Epithelial cell of esophagus (primary cell): ENCODE measurements at regions not wholly inside any gene's neighbourhood (a gene's known extent, or its start where the extent isn't known, plus 50 kb on each side); places are given as distances from the start of the nearest gene placed in this dataset.

Experiments used
- DNase-seq: peaks from one replicate; pipeline ENCODE4 v3.0.0; 2010; ENCODE audit warnings: low read depth
- H3K4me3 ChIP-seq: 2 replicates; pipeline ENCODE4 v1.5.1; 2011; ENCODE audit warnings: mild to moderate bottlenecking, low read length, control low read depth
- TF ChIP-seq, protein P1 (sequence below): IDR thresholded peaks from 2 replicates; pipeline ENCODE4 v1.5.1; 2011; ENCODE audit warnings: low read depth, mild to moderate bottlenecking, low read length, control low read depth, inconsistent platforms; ENCODE audit not compliant: insufficient read depth; ENCODE audit errors: missing control alignments

DNA sequence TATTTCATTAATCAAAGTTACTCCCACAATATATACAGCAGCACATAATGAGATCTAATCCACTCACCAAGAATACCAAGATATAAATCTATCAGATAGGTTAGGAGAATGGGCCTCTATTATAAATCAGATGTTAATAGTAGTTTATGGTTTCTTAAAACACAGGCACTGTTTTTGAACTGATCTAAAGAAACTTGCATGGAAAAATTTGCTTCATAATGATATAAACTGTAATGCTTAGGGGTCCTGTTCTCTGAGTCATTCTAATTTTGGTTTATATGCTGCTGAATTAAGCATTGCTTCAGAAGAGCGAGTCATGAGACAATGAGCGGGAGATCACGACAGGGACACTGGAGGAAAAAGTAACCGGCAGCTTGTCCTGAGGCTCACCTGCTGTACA is 113.3 kb upstream of the OTUD4 start:
- TF ChIP-seq, protein P1, sequence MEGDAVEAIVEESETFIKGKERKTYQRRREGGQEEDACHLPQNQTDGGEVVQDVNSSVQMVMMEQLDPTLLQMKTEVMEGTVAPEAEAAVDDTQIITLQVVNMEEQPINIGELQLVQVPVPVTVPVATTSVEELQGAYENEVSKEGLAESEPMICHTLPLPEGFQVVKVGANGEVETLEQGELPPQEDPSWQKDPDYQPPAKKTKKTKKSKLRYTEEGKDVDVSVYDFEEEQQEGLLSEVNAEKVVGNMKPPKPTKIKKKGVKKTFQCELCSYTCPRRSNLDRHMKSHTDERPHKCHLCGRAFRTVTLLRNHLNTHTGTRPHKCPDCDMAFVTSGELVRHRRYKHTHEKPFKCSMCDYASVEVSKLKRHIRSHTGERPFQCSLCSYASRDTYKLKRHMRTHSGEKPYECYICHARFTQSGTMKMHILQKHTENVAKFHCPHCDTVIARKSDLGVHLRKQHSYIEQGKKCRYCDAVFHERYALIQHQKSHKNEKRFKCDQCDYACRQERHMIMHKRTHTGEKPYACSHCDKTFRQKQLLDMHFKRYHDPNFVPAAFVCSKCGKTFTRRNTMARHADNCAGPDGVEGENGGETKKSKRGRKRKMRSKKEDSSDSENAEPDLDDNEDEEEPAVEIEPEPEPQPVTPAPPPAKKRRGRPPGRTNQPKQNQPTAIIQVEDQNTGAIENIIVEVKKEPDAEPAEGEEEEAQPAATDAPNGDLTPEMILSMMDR: no peak
- H3K4me3 ChIP-seq: no peak overlapping the region
- no peak for DNase-seq

DNA sequence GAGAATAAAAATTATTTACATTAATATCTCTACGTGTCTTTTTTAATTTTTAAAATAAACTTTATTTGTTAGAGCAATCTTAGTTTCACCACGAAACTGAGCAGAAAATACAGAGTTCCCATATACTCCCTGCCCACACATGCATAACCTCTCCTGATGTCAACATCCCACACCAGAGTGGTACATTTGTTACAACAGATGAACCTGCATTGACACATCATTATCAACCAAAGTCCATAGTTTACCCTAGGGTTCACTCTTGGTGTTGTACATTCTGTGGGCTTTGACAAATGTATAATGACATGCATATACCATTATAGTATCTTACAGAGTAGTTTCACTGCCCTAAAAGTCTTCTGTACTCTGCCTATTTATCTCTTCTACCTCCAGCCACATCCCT is 110.6 kb upstream of the OTUD4 start:
- TF ChIP-seq, protein P1: no peak
- no peak for DNase-seq
- H3K4me3 ChIP-seq: no peak overlapping the region

DNA sequence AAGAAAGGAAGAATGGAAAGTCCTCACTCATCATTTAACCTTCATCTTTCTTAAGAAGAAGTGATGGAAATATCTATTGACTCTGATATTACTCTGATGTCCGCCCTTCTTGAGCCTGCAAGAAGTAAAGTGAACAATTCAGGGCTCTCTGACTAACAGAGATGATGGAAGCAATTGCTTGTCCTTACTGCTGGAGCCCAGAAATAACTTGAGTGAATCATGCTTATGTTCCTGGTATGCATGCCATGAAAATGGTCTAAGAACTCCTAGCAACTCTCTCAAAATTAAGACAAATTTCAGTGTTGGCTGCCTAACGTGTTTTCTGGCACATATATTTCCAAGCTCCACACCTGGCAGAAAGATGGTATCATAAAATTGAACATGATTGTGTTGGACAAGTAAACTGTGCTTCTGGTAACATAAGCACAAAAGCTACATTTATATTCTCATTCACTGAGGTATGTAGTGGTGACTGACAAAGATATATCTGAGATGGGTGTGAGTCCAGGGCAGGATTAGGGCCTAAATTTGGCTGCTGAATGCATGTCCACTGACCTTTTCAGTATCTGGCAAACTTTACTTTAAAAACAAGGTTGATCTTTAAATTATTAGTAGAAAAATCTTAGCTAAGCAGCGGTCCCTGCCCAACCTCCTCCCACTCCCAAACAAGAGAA is 109.2 kb upstream of the OTUD4 start:
- peak; percentile 63 for DNase-seq
- H3K4me3 ChIP-seq: no peak overlapping the region
- TF ChIP-seq, protein P1: no peak

DNA sequence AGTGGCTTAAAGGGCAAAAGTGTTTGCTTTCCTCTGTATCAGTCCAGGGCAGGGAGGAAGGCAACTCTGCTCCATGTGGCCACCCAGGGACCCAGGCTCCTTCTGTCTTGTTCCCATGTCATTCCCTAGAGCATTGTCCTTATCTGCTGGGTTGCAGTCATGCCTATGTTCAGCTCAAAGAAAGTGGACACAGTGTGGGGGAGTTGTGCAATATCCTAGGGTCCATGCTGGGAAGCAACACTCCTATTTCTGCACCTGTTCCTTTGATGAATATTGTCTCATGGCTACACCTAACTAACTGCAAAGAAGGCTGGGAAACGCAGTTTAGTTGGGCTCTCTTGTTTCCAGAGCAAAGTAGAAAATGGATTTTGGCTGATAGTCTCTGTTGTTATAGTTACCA is 107.0 kb upstream of the OTUD4 start:
- H3K4me3 ChIP-seq: no peak overlapping the region
- no peak for DNase-seq
- TF ChIP-seq, protein P1: no peak

DNA sequence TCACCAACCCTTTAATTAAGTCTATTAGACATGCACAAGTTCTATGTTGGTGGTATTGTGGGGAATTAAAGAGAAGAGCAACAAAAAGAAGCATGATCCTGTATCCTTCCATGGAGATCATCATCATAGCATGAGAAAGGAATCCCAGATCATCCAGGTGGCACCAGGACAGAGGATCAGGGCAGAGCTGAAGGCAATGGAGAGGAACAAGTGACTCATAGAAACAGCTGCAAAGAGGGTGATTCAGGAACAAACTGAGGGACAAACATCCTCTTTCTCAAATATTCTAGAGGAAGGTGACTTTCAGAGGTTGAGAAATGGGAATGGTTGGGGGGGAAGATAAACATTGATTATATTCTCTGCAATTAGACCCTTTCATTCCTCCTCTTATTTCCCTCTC is 105.5 kb upstream of the OTUD4 start:
- TF ChIP-seq, protein P1: no peak
- DNase-seq: peak; percentile 61
- no peak overlapping the region for H3K4me3 ChIP-seq

DNA sequence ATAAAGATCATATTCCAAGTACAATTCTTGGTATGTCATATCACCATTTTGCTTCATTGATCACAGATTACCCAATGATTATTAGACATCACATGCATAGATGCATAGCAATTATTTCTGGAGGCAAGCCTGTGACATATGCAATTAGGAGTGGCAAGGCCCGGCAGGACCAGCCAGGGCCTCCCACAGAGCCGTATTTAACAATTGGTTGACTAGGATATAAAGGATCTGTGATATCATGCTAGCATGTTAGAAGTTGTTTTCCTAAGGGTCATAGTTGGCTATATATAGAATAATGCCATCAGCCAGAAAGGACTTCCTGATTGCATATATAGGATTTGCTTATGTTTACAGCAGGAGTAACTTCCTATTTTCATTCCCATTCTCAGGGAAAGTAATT is 103.5 kb upstream of the OTUD4 start:
- TF ChIP-seq, protein P1: no peak
- no peak for DNase-seq
- no peak overlapping the region for H3K4me3 ChIP-seq

DNA sequence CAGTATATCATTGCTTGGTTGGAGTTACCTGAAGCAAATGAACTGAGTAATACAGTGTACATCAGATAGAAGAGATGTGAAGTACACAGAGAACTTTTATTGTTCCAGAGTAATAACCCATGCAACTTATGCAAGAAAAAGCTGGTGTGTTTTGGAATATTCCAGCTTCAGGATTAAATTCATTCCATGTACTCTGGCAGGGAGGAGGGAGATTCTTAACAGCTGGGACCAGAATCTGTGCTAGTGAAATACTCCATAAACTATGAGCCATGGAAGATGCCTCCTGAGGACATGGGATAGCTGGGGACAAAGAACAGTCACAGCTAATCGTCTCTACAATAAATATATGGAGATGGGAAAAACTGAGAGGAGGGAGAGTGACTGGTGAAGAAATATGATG is 101.6 kb upstream of the OTUD4 start:
- DNase-seq: no peak
- H3K4me3 ChIP-seq: no peak overlapping the region
- TF ChIP-seq, protein P1: no peak
